ENCODE measurements at regions not wholly inside any gene's neighbourhood (a gene's known extent, or its start where the extent isn't known, plus 50 kb on each side); places are given as distances from the start of the nearest gene placed in this dataset.

- POLR2A ChIA-PET, result no interaction called here
- Histone ChIP-seq H3K27me3 (replicated peaks in 1 of 4; ENCODE audit: control extremely low read depth in 1 of 4, control insufficient read depth in 3 of 4, insufficient read depth in 4 of 4, low read length in 3 of 4) (no peaks in the 10 kb centered on the region), H3K27ac (ENCODE audit: low read length in 2 of 2) (no peak overlapping the region), H3K9ac (ENCODE audit: low read length) (no peak overlapping the region), H2AFZ (ENCODE audit: insufficient read depth, low read depth, low read length, poor library complexity, severe bottlenecking) (no peak overlapping the region), H4K20me1 (ENCODE audit: control insufficient read depth, insufficient read depth, low read length, poor library complexity, severe bottlenecking) (no peaks in the 10 kb centered on the region), H3K4me3 (ENCODE audit: control extremely low read depth in 1 of 5, extremely low read depth in 1 of 5, insufficient read depth in 1 of 5, low read depth in 2 of 5, low read length in 4 of 5) (no peak overlapping the region), H3K9me3 (ENCODE audit: control extremely low read depth in 1 of 3, control insufficient read depth in 2 of 3, insufficient read depth in 1 of 3, low read length in 2 of 3) (peaks cover 0 to 3% (median 0%) of the 10 kb centered on the region in 3 donors), H3K36me3 (replicated peaks in 1 of 2; ENCODE audit: control extremely low read depth in 1 of 2, control insufficient read depth in 1 of 2, extremely low read depth in 1 of 2, insufficient read depth in 2 of 2, low read length in 1 of 2) (no peaks in the 10 kb centered on the region), H3K79me2 (ENCODE audit: control insufficient read depth, insufficient read depth, low read length) (no peaks in the 10 kb centered on the region), H3K4me2 (replicated peaks; ENCODE audit: low read depth, low read length, poor library complexity, severe bottlenecking) (no peak overlapping the region), H3K4me1 (ENCODE audit: control insufficient read depth in 2 of 2, insufficient read depth in 2 of 2, low read length in 2 of 2) (no peaks in the 10 kb centered on the region)
- Mint-ChIP-seq H3K9me3 (ENCODE audit: insufficient read depth) (no peaks in the 10 kb centered on the region), H3K4me3 (no peak overlapping the region), H3K4me1 (no peaks in the 10 kb centered on the region), H3K27me3 (no peaks in the 10 kb centered on the region), H3K27ac (no peak overlapping the region)
- no peak for DNase-seq
- TF ChIP-seq CTCF (IDR thresholded peaks at IDR 0.05) (no peak), EZH2 (IDR thresholded peaks at IDR 0.05; ENCODE audit: borderline replicate concordance, insufficient read depth, low read depth, low read length, poor library complexity, severe bottlenecking) (no peak)
- intact Hi-C loops (cut with micrococcal nuclease), result no loop called here
- no peak for ATAC-seq (ENCODE audit: low read depth)
- WGBS (ENCODE audit: insufficient coverage), result no CpG with 5 or more reads among the region's 4 CpGs
- CTCF ChIA-PET, result no interaction called here
These were observed 276.9 kb downstream of the MYCN start for GRCh38 chr2:16217291-16217690.

- H3K9me3 ChIP-seq (ENCODE audit: control extremely low read depth in 1 of 3, control insufficient read depth in 2 of 3, insufficient read depth in 1 of 3, low read length in 2 of 3), result no peaks in the 10 kb centered on the region
- no peaks in the 10 kb centered on the region for H3K36me3 ChIP-seq (replicated peaks in 1 of 2; ENCODE audit: control extremely low read depth in 1 of 2, control insufficient read depth in 1 of 2, extremely low read depth in 1 of 2, insufficient read depth in 2 of 2, low read length in 1 of 2)
- ChIA-PET POLR2A (no interaction called here), CTCF (no interaction called here)
- no peak overlapping the region for H3K4me2 ChIP-seq (replicated peaks; ENCODE audit: low read depth, low read length, poor library complexity, severe bottlenecking)
- H4K20me1 ChIP-seq (ENCODE audit: control insufficient read depth, insufficient read depth, low read length, poor library complexity, severe bottlenecking), result no peaks in the 10 kb centered on the region
- DNase-seq (no peak), ATAC-seq (ENCODE audit: low read depth) (no peak)
- H3K27ac ChIP-seq (ENCODE audit: low read length in 2 of 2), result no peak overlapping the region
- H3K4me1 ChIP-seq (ENCODE audit: control insufficient read depth in 2 of 2, insufficient read depth in 2 of 2, low read length in 2 of 2), result no peaks in the 10 kb centered on the region
- intact Hi-C loops (cut with micrococcal nuclease), result no loop called here
- no peaks in the 10 kb centered on the region for H3K4me1 Mint-ChIP-seq
- no peaks in the 10 kb centered on the region for H3K27me3 Mint-ChIP-seq
- H3K4me3 ChIP-seq (ENCODE audit: control extremely low read depth in 1 of 5, extremely low read depth in 1 of 5, insufficient read depth in 1 of 5, low read depth in 2 of 5, low read length in 4 of 5), result no peak overlapping the region
- H3K4me3 Mint-ChIP-seq, result no peak overlapping the region
- H3K9ac ChIP-seq (ENCODE audit: low read length), result no peak overlapping the region
- H3K9me3 Mint-ChIP-seq (ENCODE audit: insufficient read depth), result no peaks in the 10 kb centered on the region
- no peaks in the 10 kb centered on the region for H3K79me2 ChIP-seq (ENCODE audit: control insufficient read depth, insufficient read depth, low read length)
- TF ChIP-seq EZH2 (IDR thresholded peaks at IDR 0.05; ENCODE audit: borderline replicate concordance, insufficient read depth, low read depth, low read length, poor library complexity, severe bottlenecking), result no peak
- no peak for TF ChIP-seq CTCF (IDR thresholded peaks at IDR 0.05)
- no peak overlapping the region for H2AFZ ChIP-seq (ENCODE audit: insufficient read depth, low read depth, low read length, poor library complexity, severe bottlenecking)
- H3K27ac Mint-ChIP-seq, result no peak overlapping the region
- 97% methylated on average over 8 of the region's 11 CpGs for WGBS (ENCODE audit: insufficient coverage)
- no peaks in the 10 kb centered on the region for H3K27me3 ChIP-seq (replicated peaks in 1 of 4; ENCODE audit: control extremely low read depth in 1 of 4, control insufficient read depth in 3 of 4, insufficient read depth in 4 of 4, low read length in 3 of 4)
These were observed 276.2 kb downstream of the MYCN start for GRCh38 chr2:16216558-16216945.

Data from B cell (primary cell).